ENCODE measurements at regions not wholly inside any gene's neighbourhood (a gene's known extent, or its start where the extent isn't known, plus 50 kb on each side); places are given as distances from the start of the nearest gene placed in this dataset.
A peak's percentile ranks its signal among the peaks of the same experiment; 100 is the strongest.

DNA sequence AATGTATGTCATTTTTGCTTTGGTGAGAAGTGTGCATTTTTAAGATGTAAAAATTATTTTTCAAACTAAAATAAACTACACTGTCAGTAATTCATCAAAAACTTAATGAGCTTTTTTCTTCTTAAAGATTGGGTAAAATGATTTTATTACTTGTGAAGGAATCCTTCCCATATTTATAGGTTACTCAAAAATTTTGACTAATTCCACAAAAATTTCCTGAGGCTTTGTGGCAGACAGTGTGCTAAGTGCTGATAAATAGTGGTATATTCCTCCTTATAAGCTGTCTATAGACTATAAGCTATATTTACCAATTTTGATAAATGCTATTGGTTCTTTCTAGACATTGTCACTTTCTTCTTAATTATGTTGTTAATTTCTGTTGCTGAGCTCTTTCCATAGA, 284.5 kb upstream of the SEMA6D start:
- no peak for DNase-seq

DNA sequence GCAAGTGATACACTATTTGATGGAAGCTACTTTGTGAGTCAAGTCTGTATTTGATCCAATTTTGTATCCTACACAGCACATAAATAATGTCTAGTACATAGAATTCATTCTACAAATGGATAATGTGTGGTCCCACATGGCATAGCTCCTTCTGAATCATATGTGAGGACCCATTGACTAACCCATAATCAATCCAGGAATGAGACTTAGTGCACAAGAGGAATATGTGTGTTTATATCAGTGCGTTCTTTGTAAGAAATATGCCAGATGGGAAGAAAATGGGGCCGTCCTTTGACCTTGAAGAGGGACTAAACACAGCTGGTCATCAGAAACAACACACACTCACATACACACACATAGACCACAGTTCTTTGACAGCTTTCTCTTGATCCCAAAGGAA, 282.7 kb upstream of the SEMA6D start:
- no peak for DNase-seq

DNA sequence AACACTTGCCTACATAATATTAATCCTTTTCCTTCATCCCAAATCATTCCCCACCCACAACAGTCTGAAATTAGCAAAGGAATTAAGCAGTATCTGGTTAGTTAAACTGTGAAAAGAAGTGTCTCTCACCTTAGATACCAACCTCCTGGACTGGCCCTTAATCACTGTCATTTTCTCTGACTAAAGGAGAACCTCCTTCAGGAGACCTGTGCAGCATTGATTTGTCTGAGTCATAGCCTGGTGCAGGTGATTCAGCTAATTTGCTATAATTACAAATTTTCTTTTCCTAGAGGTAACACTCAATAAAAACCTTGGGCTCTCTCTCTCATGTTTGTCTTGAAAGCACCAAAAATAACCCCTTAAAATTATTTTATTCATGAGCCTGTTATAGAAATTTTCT, 279.8 kb upstream of the SEMA6D start:
- DNase-seq, result no peak

DNA sequence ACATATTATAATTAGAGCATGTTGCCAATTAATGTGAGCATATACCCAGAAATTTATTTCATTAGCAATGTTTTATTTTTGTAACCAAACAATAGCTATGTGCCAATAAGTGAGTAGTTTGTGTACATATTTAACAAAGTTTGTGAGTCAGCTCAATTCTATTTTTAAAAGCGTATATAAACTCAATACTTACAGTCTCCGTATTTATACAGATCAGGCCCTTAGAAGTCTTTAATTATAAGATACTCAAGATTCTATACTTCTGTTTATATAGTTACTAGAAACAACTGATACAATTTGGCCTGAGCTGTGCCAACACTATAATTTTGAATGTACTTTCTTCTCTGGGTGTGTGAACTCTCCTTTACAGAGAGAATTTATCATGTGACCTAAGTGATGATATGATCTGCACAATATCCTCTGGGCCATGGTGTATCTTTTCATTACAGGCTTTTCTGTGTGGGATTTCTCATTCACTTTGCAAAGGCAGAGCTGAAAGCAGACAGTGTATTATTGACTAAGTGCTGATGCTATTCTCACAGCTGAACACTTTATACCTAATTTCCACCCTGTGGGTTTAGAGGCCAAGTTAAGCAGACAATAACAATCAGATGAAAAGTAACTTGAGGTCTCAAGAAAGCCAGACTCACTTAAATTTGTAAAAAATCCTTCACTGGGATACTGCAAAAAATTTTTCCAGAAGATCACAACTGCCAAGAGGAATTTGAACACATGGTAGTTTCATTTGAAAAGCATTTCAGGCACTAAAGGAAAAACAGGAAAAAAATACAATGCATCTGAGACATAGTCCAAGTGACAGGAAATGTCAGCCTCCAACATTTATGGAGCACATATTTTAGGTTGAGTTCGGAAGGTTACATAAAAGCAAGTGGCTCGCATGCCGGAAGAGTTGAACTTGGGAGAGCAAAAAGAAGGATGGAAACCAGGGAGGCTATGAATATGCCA, 277.9 kb upstream of the SEMA6D start:
- no peak for DNase-seq

DNA sequence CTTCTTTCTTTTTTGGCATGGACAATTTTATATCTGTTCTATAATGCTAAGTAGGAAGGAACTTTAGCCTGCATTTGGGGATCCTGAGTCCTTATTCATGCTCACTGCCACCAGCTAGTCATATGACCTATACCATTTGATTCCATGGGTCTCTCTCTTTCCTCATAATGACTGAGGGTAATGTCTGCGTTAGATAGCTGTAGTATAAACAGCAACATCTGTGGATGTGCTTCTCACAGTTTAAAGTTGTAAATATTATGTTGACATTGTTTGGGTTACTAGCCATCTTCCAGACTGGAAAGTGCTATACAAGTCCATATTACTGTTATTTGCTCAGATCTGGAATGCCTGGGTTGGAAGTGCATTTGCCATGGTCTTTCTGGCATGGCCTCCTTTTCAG, 274.9 kb upstream of the SEMA6D start:
- DNase-seq, result no peak

DNA sequence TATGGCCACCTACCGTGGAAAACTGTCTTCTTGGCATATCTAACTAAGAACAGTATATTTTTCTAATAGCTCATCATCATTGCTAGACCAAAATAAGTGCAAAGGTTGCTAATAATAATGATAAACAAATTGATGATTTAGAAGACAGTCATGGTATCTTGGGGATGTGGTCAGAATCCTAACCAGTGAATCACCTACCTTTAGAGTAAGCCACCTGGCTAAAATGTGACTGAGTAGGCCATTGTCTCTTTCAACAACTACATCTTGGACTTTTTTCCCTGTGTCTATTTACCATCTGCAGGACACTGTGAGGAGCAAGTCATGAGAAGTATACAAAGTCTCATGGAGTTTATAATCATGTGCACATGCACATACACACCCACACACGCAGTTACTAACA, 273.5 kb upstream of the SEMA6D start:
- DNase-seq, result no peak

DNA sequence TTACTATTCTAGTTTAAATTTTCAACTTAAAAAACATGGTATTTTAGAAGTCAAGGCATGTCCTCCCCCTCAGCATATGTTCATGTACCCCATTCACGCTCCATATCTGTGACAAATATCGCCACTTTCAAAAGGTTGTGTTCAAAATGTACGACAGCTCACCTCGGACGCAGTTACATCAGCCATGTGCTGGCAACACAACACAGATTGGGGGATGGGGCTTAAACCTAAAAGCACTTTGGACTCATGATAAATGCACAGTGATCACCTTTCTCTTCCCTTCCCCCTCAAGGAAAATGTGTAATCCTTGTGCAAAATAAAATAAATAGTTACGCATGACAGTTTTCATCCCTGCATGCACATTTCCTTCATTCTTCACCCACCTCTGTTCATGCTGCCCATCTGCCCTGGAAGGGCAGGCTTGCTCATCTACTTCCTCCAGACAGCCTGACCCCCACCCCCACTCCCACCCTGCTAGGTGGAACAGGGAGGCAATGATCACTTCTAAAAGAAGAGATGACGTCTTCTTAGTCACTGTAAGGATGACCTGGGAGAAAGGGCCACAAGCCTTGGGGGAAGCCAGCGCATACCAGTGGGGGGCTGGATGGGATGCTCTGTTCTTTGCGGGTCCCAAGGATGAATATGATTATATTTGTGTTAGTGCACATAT, 271.4 kb upstream of the SEMA6D start:
- DNase-seq, result no peak

DNA sequence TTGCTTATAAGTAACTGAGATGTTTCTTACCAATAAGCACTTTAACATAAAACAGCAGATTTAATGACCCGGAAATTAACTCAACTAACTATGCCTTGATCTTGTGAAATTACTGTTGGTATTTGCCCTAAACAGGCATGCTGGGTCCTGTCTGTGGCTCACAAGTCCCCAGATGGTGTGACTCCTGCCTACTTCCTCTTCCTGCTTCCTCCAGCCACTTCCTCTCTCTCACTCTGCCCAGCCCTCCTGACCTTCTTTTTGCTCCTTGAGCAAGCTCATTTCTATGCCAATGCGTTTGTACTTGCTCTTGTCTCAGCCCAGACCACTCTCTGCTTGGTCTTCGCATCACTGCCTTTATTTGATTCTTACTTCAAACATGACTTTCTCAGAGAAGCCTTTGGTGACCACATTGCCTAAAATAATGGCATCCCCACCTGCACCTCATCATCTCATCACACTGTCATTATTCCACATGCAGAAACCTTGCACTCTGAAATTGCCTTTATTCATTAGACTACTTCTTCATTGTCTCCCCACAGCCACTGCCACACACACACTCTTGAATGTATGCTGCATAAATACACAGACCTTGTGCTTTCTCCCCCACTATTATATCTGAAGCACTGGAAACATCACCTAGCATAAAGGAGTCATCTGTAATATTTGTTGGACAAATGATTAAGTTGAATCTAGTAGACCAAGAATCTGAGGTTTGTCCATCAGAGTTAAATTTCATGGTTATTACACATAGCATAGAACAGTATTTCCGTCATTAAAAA, 256.3 kb upstream of the SEMA6D start:
- no peak for DNase-seq

DNA sequence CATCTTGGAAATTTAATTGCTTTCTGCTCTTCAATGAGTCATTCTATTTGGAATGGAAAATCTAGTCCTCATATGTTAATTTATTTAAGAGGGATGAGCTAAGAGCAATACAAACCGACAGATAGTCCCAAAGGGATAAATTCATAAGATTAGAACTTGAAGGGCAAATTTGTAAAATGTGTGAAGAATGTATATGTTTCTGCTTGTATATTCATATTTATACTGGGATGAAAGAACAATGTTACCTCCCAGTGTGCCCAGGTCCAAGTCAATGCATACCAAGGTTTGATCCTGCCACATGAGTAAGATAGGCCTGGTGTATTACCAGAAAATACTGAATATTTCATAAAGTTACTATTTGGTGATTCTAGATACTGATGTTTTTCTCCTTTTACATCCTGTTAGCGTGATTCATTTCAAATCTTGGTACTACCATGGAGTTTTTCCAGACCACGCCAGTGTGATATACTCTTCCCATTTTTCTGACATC, 255.6 kb upstream of the SEMA6D start:
- no peak for DNase-seq

DNA sequence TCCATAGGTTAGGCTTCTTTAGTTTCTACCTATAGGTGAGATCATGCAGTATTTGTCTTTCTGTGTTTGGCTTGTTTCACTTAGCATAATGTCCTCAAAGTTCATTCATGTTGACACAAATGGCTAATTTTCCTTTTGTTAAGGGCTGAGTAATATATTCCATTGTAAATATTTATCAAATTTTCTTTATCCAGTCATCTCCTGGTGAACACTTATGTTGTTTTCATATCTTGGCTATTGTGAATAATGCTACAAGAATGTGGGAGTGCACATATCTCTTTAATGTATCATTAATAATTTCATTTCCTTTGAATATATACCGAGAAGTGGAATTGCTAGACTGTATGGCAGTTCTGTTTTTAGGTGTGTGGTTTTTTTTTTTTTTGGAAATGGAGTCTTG, 250.9 kb upstream of the SEMA6D start:
- no peak for DNase-seq

DNA sequence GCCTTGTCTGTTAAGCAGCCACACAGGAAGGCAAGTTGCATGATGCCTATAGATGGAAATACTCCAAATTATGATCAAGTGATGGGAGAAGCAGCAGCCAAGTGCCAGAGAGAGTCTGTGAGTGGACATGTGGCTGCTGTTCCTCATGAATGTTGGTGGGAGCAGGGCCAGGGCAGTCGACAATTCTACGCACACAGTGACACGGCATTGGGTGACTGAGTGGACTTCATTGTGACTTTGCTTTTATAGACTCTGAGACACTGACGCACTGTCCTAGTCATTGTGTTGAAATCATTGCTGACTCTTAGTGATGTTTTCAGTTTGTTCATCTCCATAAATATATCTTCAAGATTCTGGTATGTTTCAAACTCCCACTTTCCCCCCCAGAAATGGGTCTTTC, 246.3 kb upstream of the SEMA6D start:
- peak; percentile 30 to 59 for DNase-seq

DNA sequence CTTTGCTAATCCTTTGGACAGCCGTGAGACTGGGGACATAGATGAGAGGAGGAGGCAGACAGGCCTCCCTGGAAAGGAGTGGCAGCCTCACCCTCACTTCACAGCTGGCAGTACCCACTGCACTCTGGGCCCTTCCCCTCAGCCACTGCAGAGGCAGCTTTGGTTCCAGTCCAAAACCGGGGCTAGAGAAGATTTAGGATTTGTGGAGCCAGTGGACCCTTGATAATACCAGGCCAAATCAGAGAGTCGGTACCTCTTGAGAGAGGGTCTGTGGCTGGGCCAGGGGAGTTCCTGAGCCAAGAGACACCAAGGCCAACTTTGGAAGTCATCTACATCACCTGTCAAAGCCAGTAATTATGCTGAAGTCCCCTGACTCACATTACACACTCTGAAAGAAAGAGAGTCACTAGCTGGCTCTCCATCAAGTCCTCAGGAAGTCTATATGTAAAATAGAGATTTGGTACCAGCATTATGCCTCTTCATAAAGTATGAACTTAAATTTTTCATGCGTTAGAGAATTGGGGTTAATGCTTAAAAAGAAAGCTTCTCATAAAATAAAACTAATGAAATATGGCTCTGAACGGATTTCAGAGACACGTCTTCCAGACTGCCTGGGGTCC, 244.1 kb upstream of the SEMA6D start:
- DNase-seq, result peak; percentile 44 to 72

DNA sequence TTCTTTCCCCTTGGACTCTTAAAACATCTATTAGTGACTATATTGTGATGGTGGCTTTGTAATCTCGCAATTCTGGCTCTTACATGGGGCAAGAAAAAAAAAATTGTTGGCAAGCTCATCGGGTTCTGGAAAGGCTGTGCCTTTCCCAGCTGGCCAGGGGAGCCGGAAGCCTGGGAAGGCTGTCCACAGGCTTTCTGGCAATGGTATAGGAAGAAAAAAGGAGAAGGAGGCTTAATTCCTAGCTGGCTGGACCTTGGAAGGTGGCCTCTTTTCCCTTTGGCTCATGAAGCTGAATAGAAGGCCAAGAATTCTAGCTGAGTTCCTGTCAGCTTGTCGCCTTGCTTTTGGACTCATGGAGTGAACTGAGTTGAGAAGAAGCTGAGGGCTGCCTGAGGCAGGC, 243.5 kb upstream of the SEMA6D start:
- peak; percentile 71 to 93 for DNase-seq

DNA sequence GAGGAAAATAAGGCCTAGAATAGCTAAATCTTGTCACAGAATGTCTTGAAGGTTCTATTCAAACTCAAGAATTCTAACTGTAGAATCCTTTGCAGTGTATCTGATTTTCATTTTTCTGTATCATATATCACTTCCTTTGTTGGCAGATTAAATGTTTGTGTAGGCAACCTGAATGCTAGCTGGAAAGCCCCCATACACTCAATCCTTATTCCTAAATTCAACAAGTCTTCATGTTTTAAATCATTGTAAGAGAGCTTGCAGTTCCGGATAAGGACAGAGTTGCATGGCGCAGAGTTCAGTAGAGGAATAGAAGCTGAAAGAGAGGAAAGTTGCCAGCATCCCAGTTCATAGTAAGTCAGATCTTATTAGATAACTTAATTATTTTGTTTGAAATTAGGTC, 242.0 kb upstream of the SEMA6D start:
- DNase-seq, result no peak

DNA sequence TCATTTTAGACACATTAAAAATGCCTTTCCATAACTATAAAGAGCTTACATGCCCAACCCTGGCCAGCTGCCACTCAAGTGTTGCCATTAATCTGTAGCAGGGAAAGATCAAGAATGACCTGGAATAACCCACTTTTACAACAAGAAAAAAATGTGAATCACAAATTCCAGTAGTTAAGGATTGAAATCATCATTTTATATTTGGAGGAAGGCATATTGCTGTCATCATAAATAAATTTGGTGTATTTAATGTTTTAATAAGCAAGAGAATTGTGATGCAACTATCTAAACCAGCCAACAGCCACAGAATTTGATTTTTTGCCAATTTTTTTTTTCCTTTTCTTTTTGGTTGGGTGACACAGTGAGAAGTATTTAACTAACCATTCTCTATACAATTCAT, 240.0 kb upstream of the SEMA6D start:
- peak; percentile 31 to 62 for DNase-seq

DNA sequence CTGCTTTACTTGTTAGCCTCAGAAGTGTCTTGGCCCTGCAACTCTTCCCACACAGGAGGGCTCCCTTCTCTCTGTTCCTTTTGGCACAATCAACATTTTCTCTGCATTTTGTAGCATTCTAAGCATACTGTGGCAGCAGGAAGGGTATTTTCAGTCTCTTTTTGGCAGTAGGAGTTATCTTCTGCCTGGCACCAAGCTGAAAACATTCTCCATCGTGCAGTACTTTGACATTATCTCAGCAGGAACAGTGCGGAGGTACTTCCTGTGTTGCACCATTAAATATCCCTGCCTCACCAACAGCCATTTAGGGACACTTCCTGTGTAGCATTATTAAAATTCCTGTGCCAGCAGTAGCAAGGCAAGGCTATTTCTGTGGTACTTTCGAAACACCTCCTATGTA, 233.2 kb upstream of the SEMA6D start:
- peak; percentile 30 to 65 for DNase-seq

DNA sequence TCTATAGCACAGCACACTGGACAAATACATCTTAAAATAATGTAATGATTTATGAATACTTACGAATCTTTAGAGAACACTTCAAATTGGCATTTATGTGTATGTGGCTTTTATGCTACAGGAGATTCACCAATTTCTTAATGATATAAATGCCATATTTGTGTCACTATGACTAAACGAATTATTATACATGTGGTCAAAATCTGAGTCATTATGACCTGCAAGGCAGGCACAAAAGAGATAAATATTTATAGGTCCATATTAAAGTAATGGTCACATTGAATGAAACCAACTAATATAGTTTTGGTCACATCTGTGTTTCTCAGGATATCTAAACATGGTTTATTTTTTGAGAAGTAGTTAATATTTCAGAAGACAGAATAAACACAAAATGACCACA, 232.3 kb upstream of the SEMA6D start:
- DNase-seq, result no peak

DNA sequence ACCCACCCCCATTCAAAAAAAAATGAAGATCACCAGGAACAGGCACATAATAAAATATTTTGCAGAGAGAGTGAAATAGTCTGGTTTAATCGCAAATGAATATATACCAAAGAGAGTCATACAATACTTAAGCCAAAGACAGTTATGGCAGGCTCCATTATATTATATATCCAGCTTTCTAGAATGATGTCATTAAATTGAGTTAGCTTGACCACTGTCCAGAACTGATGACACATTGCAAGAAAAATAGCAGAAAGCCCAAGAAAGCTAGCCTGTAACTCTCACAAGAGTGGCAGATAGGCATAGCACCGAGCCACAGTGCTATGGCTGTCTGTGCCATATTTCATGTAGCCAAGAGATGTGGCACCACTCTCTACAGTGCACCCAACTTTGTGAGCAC, 231.9 kb upstream of the SEMA6D start:
- DNase-seq, result no peak

DNA sequence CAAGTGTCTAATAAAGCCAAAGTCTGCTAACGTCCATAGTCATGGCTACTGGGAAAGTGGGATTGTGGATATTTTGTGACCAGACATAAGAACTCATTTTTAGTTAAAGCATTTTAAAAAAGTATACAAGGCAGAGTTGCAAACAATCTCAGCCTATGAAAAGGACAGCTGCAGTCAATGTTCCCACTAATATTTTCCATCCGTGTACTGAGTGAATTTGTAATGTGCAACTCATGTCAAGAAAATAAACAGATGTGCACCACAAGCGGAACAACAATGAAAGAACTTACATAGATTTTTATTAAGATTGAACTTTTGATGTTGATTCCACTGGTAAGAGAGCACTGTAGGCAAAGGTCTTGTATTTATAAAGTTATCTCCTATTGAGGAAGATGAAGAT, 231.3 kb upstream of the SEMA6D start:
- DNase-seq, result no peak

DNA sequence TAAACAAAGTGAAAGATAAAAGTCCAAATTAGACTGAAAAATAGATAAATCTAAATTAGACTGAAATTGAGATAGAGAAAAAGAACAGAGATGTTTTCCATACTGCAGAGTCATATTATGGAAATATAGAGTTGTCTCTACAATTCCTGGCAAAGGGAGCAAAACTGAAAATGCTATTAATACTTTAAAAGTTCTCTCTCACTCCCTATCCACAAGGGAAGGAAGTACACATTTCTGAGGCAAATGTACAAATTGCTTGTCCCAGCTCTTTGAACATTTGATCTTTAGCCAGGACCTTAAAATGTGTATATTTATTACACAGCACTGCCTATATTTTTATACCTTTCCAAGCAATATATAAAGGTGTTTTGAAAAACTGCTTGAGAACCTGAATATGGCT, 225.1 kb upstream of the SEMA6D start:
- no peak for DNase-seq

DNA sequence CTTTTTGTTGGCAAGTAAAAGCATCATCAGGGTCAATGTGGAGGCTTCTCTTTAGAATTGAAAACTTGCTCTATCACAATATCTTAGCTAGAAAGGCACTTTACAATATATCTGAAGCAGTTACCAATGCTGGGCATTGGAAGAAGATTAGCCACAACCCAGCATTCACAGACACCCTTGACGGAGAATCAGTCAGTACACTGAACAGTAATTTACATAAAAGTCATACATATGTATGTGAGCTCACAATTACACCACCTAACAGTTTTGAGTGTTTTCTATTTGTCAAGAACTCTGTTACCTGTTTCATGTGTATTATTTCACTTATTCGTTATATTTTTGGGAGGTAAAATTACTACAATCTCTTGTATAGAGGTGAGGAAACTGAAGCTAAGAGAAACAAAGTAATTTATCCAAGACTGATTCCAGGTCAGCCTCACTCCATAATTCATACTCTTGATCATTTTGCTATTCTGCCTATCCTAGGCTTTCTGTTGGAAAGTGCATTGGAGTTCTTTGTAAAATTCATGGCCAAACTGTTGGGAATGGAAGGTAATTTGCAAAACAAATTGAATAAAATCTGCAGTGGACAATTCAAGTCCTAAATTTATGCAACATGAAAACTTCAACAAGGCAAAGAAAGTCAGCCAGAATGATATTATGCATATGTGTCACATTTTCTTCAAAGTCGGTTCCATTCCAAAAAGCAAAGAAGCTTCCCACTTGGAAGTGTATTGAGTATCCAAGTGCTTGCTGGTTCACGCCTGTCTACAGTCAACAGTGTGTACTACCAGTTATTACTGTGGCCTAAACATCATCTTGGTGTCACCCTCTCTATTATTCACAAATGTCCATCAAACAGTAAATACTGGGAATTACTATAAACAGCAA, 223.7 kb upstream of the SEMA6D start:
- no peak for DNase-seq
